ENCODE measurements at regions not wholly inside any gene's neighbourhood (a gene's known extent, or its start where the extent isn't known, plus 50 kb on each side); places are given as distances from the start of the nearest gene placed in this dataset.
"Not testable (repeated sequence)": the region's sequence is repeated elsewhere in the genome, so short reads cannot be mapped to it uniquely, and the experiment has no call there.

GRCh38 chr9:78142264-78142663, 93.6 kb upstream of the CEP78 start:
- H4K5ac ChIP-seq (ENCODE audit: low read depth, low read length); H3K4me3 ChIP-seq (ENCODE audit: insufficient read depth, low read depth, low read length); H3K4me2 ChIP-seq (ENCODE audit: low read depth, low read length); H3K4me1 ChIP-seq (ENCODE audit: control insufficient read depth, insufficient read depth, low read length); H4K91ac ChIP-seq (ENCODE audit: insufficient read depth, low read depth, low read length); H3K9me3 ChIP-seq (ENCODE audit: control insufficient read depth, insufficient read depth, low read length); DNase-seq; H4K8ac ChIP-seq (ENCODE audit: low read depth in 2 of 2, low read length in 2 of 2); H2AK5ac ChIP-seq (ENCODE audit: low read depth, low read length); ATAC-seq (ENCODE audit: low read depth); H3K9ac ChIP-seq (ENCODE audit: low read depth, low read length); H2BK5ac ChIP-seq (ENCODE audit: low read depth, low read length, poor library complexity, severe bottlenecking); H3K36me3 ChIP-seq (ENCODE audit: control insufficient read depth, insufficient read depth, low read length); H3K18ac ChIP-seq (ENCODE audit: low read depth, low read length); H2AFZ ChIP-seq (replicated peaks; ENCODE audit: low read length, poor library complexity); CTCF ChIA-PET; POLR2A ChIA-PET (ENCODE audit: unreplicated experiment); H3K79me1 ChIP-seq (ENCODE audit: low read depth in 1 of 2, low read length in 2 of 2); H4K20me1 ChIP-seq (ENCODE audit: insufficient read depth, low read length); H3K14ac ChIP-seq (replicated peaks; ENCODE audit: low read depth, low read length); H3K9me1 ChIP-seq (ENCODE audit: insufficient read depth, low read length); H3K23ac ChIP-seq (ENCODE audit: low read depth, low read length); BruUV-seq (replicated peaks); H3K27ac ChIP-seq (ENCODE audit: insufficient read depth, low read length); in situ Hi-C loops (cut with MboI; ENCODE audit: low sequenced_read_pairs); dilution Hi-C loops (cut with HindIII; ENCODE audit: low sequenced_read_pairs, unreplicated experiment); H3K56ac ChIP-seq (ENCODE audit: extremely low read depth, insufficient read depth, low read length); H2AK9ac ChIP-seq (replicated peaks; ENCODE audit: low read depth, low read length, poor library complexity); H3K4ac ChIP-seq (ENCODE audit: low read depth, low read length); H2BK120ac ChIP-seq (ENCODE audit: low read depth, low read length); H2BK20ac ChIP-seq (ENCODE audit: low read depth, low read length); H2BK15ac ChIP-seq (ENCODE audit: low read depth, low read length); H3K27me3 ChIP-seq (ENCODE audit: control insufficient read depth, insufficient read depth, low read length): not testable (repeated sequence)
- intact Hi-C loops (cut with micrococcal nuclease): loop anchor here (10.0 kb wide), 1 partner anchor 93 kb away; the partner anchor contains the start of gene CEP78
- no CpG with 5 or more reads among the region's 3 CpGs for WGBS, 2 experiments (ENCODE audit: extremely low coverage in 2 of 2, insufficient read length in 1 of 2)

All from IMR-90 (cell line).